Esophagus squamous epithelium (tissue), 4 donors: ENCODE measurements at regions not wholly inside any gene's neighbourhood (a gene's known extent, or its start where the extent isn't known, plus 50 kb on each side); places are given as distances from the start of the nearest gene placed in this dataset.

Experiments
- POLR2A ChIP-seq, 4 donors: fragments of 450-650 bp; IDR thresholded peaks; one replicate each; pipeline ENCODE4 v1.6.1; 2017; ENCODE audit warnings: antibody characterized with exemption in 4 of 4, mild to moderate bottlenecking in 4 of 4, moderate library complexity in 3 of 4
- TF ChIP-seq, protein P1 (sequence below), 6 experiments: fragments of 450-650 bp in 4 of 6; fragments of 200-600 bp in 2 of 6; sonication (generic) in 2 of 6; IDR thresholded peaks; one replicate each; pipeline ENCODE4 v1.5.1; 2016 to 2019; ENCODE audit warnings: antibody characterized with exemption in 6 of 6, mild to moderate bottlenecking in 4 of 6, moderate library complexity in 4 of 6

DNA sequence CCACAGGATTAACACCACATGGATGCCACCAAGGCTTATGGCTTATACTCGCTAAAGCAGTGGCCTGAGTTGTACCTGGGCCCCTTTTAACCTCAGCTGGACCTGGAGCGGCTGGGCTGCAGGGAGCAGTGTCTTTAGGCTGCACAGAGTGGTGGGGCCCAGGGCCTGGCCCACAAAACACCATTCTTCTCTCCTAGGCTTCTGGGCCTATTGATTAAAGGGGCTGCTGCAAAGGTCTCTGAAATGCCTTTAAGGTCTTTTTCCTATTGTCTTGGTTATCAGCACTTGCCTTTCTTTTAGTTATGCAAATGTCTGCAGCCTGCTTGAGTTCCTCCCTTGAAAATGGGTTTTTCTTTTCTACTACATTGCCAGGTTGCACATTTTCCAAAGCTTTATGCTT lies 973.9 kb upstream of the PRR20A start:
- TF ChIP-seq, protein P1, sequence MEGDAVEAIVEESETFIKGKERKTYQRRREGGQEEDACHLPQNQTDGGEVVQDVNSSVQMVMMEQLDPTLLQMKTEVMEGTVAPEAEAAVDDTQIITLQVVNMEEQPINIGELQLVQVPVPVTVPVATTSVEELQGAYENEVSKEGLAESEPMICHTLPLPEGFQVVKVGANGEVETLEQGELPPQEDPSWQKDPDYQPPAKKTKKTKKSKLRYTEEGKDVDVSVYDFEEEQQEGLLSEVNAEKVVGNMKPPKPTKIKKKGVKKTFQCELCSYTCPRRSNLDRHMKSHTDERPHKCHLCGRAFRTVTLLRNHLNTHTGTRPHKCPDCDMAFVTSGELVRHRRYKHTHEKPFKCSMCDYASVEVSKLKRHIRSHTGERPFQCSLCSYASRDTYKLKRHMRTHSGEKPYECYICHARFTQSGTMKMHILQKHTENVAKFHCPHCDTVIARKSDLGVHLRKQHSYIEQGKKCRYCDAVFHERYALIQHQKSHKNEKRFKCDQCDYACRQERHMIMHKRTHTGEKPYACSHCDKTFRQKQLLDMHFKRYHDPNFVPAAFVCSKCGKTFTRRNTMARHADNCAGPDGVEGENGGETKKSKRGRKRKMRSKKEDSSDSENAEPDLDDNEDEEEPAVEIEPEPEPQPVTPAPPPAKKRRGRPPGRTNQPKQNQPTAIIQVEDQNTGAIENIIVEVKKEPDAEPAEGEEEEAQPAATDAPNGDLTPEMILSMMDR (IDR thresholded peaks at IDR 0.05): no peak
- no peak for TF ChIP-seq POLR2A (IDR thresholded peaks at IDR 0.05)
